ENCODE measurements at regions not wholly inside any gene's neighbourhood (a gene's known extent, or its start where the extent isn't known, plus 50 kb on each side); places are given as distances from the start of the nearest gene placed in this dataset.

- no peak for TF ChIP-seq CTCF (IDR thresholded peaks at IDR 0.05; ENCODE audit: insufficient read depth, low read length)
- TF ChIP-seq, protein P1, sequence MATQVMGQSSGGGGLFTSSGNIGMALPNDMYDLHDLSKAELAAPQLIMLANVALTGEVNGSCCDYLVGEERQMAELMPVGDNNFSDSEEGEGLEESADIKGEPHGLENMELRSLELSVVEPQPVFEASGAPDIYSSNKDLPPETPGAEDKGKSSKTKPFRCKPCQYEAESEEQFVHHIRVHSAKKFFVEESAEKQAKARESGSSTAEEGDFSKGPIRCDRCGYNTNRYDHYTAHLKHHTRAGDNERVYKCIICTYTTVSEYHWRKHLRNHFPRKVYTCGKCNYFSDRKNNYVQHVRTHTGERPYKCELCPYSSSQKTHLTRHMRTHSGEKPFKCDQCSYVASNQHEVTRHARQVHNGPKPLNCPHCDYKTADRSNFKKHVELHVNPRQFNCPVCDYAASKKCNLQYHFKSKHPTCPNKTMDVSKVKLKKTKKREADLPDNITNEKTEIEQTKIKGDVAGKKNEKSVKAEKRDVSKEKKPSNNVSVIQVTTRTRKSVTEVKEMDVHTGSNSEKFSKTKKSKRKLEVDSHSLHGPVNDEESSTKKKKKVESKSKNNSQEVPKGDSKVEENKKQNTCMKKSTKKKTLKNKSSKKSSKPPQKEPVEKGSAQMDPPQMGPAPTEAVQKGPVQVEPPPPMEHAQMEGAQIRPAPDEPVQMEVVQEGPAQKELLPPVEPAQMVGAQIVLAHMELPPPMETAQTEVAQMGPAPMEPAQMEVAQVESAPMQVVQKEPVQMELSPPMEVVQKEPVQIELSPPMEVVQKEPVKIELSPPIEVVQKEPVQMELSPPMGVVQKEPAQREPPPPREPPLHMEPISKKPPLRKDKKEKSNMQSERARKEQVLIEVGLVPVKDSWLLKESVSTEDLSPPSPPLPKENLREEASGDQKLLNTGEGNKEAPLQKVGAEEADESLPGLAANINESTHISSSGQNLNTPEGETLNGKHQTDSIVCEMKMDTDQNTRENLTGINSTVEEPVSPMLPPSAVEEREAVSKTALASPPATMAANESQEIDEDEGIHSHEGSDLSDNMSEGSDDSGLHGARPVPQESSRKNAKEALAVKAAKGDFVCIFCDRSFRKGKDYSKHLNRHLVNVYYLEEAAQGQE (IDR thresholded peaks at IDR 0.05; ENCODE audit: insufficient replicate concordance, low read depth), result no peak
- TF ChIP-seq POLR2AphosphoS5 (IDR thresholded peaks at IDR 0.05; ENCODE audit: low read depth), result no peak
Observed at GRCh38 chr3:109772520-109772919, 435.2 kb upstream of the DPPA4 start.
